22Rv1 (cell line): ENCODE measurements at regions not wholly inside any gene's neighbourhood (a gene's known extent, or its start where the extent isn't known, plus 50 kb on each side); places are given as distances from the start of the nearest gene placed in this dataset.

Experiments
- CTCF ChIP-seq: fragments of 450-650 bp; IDR thresholded peaks from 2 replicates; pipeline ENCODE4 v1.5.1; 2017; ENCODE audit warnings: mild to moderate bottlenecking
- ZFX ChIP-seq: fragments of 450-650 bp; IDR thresholded peaks from 2 replicates; pipeline ENCODE4 v1.6.1; 2017; ENCODE audit warnings: antibody characterized with exemption, borderline replicate concordance

GRCh38 chr18:76188097-76188496 lies 306.9 kb downstream of the ZNF516 start:
- TF ChIP-seq ZFX (no peak), CTCF (no peak)
